ENCODE measurements at regions not wholly inside any gene's neighbourhood (a gene's known extent, or its start where the extent isn't known, plus 50 kb on each side); places are given as distances from the start of the nearest gene placed in this dataset.

- no peak overlapping the region for H3K27ac ChIP-seq
- H3K9me3 ChIP-seq, result no peaks in the 10 kb centered on the region
- DNase-seq (ENCODE audit: low spot score), result no peak
- no peak overlapping the region for H3K4me3 ChIP-seq
- no peaks in the 10 kb centered on the region for H3K36me3 ChIP-seq
- no peaks in the 10 kb centered on the region for H3K27me3 ChIP-seq
- TF ChIP-seq CTCF (IDR thresholded peaks at IDR 0.05), result no peak
- no peaks in the 10 kb centered on the region for H3K4me1 ChIP-seq
These were observed 437.9 kb downstream of the NR2F2 start for GRCh38 chr15:96768435-96768789.

- H3K27me3 ChIP-seq, result no peaks in the 10 kb centered on the region
- no peak for DNase-seq (ENCODE audit: low spot score)
- H3K4me1 ChIP-seq, result no peaks in the 10 kb centered on the region
- no peaks in the 10 kb centered on the region for H3K9me3 ChIP-seq
- H3K27ac ChIP-seq, result no peak overlapping the region
- no peaks in the 10 kb centered on the region for H3K36me3 ChIP-seq
- TF ChIP-seq CTCF (IDR thresholded peaks at IDR 0.05), result no peak
- no peak overlapping the region for H3K4me3 ChIP-seq
These were observed 440.5 kb downstream of the NR2F2 start for GRCh38 chr15:96771035-96771434.

- Histone ChIP-seq H3K27me3 (no peaks in the 10 kb centered on the region), H3K27ac (no peak overlapping the region), H3K4me3 (no peak overlapping the region), H3K9me3 (no peaks in the 10 kb centered on the region), H3K36me3 (no peaks in the 10 kb centered on the region), H3K4me1 (no peaks in the 10 kb centered on the region)
- no peak for DNase-seq (ENCODE audit: low spot score)
- no peak for TF ChIP-seq CTCF (IDR thresholded peaks at IDR 0.05)
These were observed 443.7 kb downstream of the NR2F2 start for GRCh38 chr15:96774216-96774615.

GRCh38 chr15:96783746-96784145 is 453.2 kb downstream of the NR2F2 start:
- H3K9me3 ChIP-seq, result no peaks in the 10 kb centered on the region
- DNase-seq (ENCODE audit: low spot score), result no peak
- H3K4me1 ChIP-seq, result no peaks in the 10 kb centered on the region
- H3K4me3 ChIP-seq, result no peak overlapping the region
- no peak overlapping the region for H3K27ac ChIP-seq
- H3K27me3 ChIP-seq, result no peaks in the 10 kb centered on the region
- no peaks in the 10 kb centered on the region for H3K36me3 ChIP-seq
- TF ChIP-seq CTCF (IDR thresholded peaks at IDR 0.05), result no peak

- no peak for TF ChIP-seq CTCF (IDR thresholded peaks at IDR 0.05)
- no peaks in the 10 kb centered on the region for H3K4me1 ChIP-seq
- H3K36me3 ChIP-seq, result no peaks in the 10 kb centered on the region
- no peaks in the 10 kb centered on the region for H3K27me3 ChIP-seq
- H3K9me3 ChIP-seq, result no peaks in the 10 kb centered on the region
- DNase-seq (ENCODE audit: low spot score), result no peak
- no peak overlapping the region for H3K4me3 ChIP-seq
- H3K27ac ChIP-seq, result no peak overlapping the region
These were observed 459.5 kb downstream of the NR2F2 start for GRCh38 chr15:96790004-96790403.

- TF ChIP-seq CTCF (IDR thresholded peaks at IDR 0.05), result no peak
- no peaks in the 10 kb centered on the region for H3K4me1 ChIP-seq
- no peak overlapping the region for H3K4me3 ChIP-seq
- DNase-seq (ENCODE audit: low spot score), result no peak
- no peaks in the 10 kb centered on the region for H3K9me3 ChIP-seq
- no peaks in the 10 kb centered on the region for H3K27me3 ChIP-seq
- no peak overlapping the region for H3K27ac ChIP-seq
- no peaks in the 10 kb centered on the region for H3K36me3 ChIP-seq
These were observed 461.7 kb downstream of the NR2F2 start for GRCh38 chr15:96792216-96792615.
